ENCODE measurements at regions not wholly inside any gene's neighbourhood (a gene's known extent, or its start where the extent isn't known, plus 50 kb on each side); places are given as distances from the start of the nearest gene placed in this dataset.
"Not testable (repeated sequence)": the region's sequence is repeated elsewhere in the genome, so short reads cannot be mapped to it uniquely, and the experiment has no call there.

DNA sequence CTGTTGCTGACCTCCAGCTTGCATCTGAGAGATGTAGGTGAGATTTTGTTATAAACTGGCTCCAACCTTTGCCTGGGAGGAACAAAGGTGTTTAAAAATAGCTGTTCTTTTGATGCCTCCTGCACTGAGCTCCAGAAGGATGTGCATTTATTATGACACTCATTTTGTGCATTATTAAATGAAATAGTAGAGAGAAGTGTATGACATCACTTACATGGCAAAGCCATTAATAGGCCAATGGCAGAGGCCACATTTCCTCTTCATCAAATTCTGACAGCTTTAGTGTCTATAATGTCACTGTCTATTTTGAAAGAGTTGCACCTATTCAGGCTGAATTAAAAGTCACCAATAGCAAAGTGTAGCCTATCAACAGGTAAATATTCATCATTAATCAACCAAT lies 564.6 kb downstream of the FLRT2 start:
- DNase-seq, result no peak

DNA sequence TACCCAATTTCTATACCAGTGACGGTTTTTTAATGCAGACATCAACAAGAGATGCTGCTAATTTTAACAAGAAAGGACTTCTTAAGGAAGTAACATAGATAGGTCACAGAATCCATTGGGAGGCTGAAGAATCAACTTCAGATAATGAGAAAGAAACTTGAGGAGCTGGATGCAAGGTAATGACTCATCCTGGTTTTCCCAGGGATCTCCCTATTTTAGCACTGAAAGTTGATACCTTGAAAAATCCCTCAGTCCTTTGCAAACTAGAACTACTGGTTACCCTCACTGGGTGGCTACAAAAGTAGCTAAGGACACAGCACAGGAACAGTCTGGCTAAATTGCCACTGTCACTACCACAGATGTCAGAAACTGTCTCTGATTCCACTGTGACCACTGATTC lies 561.9 kb downstream of the FLRT2 start:
- DNase-seq, result no peak

DNA sequence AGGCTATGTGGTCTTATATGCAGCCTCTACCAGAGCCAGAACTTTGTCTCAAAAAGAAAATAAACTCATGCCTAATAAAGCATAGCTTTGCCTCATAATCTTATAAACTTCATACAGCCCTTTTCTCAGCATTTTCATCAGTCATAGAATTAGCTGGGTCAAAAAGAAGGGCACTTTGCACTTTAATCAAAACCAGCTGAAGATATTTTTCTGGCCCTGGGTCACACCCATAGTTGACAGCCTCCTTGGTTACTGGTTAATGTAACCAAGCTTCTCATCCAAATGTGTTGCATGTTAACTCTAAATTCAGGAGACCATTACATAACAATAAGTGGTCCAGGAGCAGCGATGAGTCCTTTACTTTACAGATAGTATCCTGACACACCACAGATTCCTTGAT lies 558.2 kb downstream of the FLRT2 start:
- DNase-seq, result no peak

DNA sequence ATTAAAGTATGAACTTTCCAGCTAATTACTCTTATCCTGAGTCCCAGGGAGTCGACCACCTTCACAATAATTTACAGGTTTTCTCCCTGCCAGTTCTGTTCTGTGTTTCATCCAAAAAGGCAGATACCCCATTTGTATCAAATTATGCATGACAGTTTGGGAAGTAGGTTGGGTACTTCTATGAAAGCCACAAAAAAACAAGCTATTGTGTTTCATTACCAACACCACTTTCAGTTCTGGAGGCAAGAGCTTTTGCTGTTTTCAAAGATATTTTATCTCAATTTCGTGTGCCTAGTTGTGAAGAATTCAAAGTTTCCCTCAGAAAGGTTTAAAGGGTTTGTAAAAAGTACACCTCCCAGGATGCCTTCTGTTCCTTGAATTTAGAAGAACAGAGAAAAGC lies 557.4 kb downstream of the FLRT2 start:
- DNase-seq, result peak; percentile 90

DNA sequence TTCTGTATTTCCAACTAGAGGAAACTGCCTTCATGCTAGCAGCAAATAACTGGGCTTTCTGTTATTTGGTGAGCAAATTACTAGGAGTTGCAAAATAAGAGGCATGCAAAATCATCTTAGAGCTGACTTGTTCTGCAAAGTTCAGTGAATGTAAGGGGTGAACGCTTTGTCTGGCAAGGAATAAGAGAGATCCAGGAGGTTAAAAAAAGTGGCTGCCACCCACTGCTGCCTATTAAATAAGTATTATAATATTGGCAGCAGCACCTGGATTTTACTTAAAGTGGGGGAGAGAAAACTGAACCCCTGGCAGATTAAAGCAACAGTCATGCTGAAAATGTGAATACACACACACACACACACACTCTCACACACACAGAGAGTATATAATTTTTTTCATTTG lies 557.0 kb downstream of the FLRT2 start:
- DNase-seq, result peak; percentile 90

DNA sequence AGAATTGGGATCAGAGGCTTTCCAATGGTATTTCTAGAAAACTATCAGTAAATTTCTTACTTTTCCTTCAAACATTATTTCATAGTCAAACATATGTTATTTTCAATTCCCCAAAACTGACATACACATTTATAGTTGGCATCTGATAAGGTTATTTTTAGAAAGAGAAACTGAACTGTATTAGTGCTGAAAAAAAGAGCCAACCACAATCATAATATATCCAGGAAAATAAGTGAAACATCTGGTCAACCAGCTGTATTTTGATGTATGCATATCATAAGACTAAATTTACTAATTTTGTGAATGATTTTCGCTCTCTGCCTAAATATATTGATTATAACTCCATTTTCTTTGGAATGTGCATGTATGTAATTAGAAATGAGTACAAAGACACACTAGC lies 554.2 kb downstream of the FLRT2 start:
- no peak for DNase-seq

DNA sequence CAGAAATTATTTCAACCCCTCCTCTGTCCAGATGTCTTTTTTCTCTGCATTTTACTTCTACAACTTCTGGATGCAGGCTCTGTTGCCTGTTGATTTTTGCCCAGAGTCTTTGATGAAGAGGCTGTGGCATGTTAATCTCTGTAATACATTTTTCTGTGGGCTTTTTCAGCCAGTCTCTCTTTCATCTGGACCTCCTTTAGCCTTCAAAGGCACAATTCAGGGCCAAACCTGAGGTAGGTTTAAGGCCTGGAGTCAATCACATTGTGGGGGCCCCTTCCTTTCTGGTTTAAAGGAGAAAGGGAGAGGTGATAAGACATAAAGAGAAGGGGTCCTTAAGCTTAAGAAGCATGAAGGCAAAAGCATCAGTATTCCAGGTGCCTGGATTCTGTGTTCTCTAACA lies 553.7 kb downstream of the FLRT2 start:
- no peak for DNase-seq

DNA sequence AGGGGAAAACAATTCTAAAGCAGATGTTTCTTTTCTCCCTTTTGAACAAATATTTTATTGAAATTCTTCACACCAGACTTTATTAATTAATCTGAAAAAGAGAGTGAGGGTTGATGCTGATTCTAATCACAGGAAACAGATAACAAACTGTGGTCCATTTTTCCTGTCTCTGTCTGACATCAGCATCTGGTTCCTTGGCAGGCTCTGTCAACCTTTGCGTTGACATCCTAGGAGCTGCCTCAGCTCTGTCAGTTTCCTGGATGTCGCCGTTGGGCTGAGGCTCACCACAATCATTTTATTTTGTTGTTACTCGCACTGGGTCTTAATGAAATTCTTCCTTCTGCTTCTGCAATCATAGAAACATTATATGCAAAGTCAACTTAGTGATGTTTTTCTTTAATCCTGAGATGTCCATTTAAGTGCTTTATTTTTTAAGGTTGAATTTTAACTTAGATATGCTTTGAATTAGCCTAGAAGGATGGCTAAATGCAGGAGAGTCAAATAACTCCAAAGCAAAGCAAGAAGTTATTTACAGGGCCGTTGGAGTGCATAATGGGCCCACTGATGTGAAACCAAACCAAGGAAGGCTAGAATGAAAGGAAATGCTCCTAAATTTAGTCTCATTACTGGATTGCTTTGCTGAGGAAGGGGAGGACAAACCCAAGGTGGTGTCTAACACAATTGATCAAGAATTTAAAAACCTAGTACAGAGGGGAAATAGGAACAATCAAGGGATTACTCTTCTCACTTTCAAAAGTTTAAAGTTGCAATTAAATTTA lies 542.4 kb downstream of the FLRT2 start:
- DNase-seq, result no peak

DNA sequence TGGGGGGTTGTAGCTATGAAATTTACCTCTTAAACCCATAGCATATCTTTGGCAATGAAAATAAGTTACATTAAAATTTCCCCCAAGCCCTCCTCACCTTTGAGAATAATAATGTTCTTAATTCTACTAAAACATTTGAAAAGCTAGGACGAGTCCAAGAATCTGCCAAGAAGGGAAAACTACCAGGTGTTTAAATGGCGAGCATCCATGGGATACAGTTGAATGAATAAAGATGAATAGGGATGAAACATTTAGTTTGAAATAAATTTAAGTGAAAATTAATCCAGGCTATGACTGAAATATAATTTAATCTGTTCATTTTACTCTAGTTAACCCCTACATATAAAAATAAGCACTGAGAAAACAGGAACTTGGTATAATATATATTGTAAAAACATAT lies 536.7 kb downstream of the FLRT2 start:
- DNase-seq, result no peak

DNA sequence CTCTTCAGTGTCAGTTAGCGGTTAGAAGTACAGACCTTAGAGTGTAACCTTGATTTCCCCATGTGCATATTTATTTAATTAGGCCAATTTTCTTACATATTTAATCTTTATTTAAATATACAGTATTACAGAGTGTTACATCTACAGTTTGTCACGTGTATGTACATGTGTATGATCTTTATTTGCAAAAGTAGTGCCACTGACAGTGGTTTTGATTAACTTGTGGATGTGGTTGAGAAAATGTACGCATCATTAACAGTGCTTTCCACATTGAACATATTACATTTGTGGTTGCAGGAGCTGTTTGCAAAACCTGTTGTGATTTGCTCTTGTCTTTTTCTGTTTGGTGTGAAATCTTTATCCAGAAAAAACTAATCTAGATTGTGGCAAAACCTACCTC lies 535.5 kb downstream of the FLRT2 start:
- DNase-seq, result no peak

DNA sequence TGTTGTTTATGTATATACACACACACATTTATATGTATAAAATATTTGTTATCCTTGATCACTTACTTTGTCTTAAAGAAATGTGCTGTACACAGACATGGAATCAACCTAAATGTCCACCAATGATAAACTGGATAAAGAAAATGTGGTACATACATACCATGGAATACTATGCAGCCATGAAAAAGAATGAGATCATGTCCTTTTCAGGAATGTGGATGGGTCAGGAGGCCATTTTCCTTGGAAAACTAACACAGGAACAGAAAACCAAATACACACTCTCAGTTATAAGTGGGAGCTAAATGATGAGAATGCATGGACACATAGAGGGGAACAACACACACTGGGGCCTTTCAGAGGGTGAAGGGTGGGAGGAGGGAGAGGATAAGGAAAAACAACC lies 534.7 kb downstream of the FLRT2 start:
- not testable (repeated sequence) for DNase-seq

DNA sequence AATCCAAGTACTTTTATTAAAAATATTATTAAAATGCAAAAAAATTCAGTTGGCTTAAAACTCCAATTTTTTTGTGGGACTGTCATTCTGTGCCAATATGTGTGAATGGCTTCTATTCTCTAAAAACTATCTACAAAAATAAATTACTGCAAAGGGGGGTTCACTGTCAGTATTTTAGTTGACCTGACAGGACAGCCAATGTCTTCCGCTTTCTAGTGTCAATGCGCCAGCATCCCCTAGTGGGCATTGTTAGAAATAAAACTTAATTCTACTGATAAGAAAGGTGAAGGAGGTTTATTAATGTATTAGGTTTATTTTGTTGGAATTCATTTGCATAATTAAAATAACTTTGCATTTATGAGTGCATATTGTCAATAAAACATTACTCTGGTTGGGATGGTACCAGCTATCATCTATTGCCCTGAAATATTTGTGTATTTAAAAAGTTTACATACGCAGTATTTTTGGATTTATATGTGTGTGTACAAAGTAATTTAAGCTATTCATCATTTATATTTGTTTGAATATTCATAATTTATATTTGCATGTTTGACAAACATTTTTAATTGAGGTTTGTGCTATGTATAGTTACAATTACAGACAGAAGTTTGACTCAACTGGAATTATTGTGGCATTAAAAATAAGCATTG lies 527.2 kb downstream of the FLRT2 start:
- DNase-seq, result no peak

DNA sequence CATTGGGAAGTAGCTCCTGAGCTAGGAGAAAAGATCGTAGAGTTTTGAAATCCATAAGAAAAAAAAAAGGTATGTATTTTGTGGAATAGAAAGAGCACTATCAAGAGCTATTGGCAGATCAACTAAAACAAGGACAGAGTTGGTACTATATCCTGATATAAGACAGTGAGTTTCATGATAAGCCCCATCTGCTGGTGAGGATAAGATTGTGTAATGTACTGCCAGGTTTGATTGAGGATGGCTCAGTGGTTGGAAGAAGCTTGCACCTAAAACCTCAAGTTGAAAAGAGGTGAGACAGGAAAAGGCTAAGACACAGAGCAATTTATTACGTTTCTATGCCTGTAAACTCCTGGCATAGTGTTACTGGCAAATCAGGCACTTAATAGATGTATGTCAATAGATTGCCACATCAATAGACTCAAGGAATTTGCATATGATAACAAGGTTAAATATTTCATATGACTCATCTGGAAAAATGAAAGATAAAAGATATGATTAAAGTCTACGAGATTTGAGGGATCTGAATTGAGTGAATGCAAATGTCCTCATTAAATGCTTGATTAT lies 525.6 kb downstream of the FLRT2 start:
- no peak for DNase-seq

DNA sequence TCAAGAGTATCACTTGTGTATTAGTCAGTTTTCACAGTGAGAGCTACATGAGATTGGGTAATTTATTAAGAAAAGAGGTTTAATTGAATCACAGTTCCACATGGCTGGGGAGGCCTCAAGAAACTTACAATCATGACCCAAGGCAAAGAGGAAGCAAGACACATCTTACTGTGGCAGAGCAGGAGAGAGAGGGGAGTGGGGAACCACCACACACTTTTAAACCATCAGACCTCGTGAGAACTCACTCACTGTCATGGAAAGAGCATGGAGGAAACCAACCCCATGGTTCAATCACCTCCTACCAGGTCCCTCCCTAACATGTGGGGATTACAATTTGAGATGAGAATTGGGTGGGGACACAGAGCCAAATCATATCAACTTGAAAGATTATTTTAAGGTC lies 522.9 kb downstream of the FLRT2 start:
- no peak for DNase-seq

DNA sequence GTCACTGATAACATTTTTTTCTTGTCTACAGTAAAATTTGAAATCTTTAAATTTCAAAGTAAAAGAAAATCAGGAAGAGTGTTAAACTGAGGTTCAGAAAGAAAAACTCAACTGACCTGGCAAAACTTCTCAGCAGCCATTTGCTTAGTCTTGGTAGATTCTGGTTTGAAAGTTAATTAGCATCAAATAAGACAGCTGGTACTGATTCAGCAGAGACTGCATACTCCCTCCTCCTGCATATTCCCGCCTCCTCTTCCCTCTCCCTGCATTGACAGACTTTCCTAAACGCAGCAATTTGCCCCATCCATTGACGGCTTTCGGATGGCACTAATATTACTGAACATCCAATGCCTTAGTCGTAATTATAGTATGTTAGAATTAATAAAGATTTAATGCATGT lies 520.8 kb downstream of the FLRT2 start:
- no peak for DNase-seq

DNA sequence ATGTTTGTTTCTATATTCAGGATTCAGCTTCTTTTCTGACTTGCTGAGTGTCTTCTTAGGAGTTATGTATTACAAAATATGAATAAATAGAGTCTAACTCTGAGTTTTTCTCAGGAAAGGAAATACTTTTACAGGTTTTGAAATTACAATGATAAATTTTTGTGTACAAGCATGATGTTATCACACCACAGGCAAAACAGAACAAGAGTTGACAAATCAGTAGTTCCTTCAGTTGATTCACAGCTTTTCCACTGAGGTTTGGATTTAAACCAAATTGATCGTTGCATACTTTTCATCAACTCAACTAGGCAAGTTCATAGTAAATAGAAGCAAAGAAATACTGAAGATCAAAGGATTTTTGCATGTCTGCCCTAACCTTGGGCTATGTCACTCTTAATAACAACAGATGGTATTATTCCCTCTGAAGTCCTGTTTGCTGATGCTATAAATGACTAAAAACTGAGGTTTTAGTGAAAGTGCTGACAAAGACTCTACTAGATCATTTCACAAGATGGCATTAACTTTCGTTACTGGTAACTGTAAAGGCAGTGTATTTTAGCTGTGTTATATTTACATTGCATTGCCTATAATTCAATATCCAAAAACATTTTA lies 520.2 kb downstream of the FLRT2 start:
- no peak for DNase-seq

DNA sequence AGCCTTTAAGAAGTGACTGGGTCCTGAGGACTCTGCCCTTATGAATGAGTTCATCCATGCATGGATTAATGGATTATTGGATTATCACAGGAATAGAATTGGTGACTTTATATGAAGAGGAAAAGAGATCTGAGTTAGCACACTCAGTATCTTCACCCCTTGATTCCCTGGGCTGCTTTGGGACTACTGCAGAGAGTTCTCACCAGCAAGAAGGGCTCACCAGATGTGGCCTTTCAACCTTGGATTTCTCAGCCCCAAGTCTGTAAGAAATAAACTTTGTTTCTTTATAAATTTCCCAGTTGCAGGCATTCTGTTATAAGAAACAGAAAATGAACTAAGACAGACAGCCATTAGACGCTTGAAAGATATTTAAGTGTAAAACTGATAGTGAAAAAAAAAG lies 509.2 kb downstream of the FLRT2 start:
- DNase-seq, result no peak

DNA sequence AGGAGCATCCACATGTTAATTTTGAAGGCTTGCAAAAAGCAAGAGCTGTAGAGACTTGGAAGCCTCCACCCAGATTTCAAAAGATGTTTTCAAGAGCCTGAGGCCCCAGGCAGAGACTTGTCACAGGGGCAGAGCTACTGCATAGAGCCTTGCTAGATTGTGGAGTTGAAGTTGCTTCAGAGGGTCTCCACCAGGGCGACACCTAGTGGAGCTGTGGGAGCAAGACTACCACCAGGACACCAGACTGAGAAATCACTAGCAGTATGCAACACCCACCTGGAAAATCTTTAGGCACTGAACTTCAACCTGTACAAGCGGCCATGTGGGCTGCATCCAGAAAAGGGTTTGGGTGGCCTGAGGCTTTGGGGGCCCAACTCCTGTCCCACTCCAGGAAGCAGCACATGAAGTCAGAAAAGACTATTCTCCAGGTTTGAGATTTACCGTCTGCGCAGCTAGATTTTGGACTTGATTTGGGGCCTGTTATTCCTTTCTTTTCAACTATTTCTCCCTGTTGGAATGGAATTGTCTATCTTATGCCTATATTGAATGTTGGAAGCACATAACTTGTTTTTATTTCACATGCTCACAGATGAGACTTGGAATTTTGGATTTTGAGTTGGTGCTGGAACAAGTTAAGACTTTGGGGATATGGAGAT lies 508.6 kb downstream of the FLRT2 start:
- no peak for DNase-seq

DNA sequence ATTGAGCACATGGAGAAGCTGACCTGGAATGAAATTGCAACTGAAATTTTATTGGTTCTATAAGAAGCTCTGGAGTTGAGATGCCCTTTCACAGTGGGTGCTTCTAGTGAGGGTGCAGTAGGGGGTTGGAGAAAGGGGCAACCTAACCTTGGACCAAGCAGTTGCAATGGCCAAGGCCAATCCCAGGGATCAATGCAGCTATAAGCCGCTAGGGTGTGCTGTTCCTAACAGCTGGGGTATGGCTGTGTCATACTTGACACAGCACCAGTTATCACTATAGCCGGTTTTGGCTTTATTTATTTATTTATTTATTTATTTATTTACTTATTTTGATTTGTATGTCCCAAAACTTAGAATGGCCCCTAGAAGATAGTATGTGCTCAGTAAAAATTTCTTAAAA lies 505.9 kb downstream of the FLRT2 start:
- no peak for DNase-seq

DNA sequence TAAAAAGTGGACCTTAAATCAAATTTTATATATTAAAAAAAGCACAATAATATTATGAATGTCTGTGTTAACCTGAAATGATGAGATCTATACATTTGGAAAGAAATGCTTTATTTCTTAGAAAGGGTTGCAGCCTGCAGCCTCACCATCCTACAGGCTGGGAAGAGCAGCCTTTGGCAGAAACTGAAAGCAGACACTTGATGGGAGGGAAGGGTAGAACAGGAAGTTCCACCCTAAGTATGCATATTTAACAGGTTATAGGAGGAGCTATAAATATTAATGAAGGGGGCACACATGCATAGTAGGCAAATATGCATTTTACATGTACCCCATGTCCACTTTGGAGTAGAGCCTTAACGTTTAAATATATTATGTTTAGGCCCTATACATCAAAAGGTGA lies 498.0 kb downstream of the FLRT2 start:
- no peak for DNase-seq

DNA sequence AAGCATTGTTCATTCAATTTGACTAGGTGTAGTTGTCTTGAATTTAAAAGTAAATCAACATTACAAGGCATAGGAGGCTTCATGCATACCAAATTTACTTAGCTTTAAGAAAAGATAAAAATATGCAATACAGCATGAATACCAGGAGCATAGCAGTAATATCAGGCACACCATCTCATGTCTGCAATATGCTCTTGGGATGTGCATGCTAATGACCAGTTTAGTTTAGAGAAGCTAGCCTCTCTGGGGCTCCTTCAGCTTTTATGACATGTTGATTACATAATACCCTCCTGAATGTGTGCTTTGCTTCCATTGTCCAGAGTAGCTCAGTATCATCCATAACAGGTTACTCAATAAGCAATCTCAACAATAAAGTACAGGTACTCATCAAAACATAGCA lies 497.2 kb downstream of the FLRT2 start:
- DNase-seq, result no peak

DNA sequence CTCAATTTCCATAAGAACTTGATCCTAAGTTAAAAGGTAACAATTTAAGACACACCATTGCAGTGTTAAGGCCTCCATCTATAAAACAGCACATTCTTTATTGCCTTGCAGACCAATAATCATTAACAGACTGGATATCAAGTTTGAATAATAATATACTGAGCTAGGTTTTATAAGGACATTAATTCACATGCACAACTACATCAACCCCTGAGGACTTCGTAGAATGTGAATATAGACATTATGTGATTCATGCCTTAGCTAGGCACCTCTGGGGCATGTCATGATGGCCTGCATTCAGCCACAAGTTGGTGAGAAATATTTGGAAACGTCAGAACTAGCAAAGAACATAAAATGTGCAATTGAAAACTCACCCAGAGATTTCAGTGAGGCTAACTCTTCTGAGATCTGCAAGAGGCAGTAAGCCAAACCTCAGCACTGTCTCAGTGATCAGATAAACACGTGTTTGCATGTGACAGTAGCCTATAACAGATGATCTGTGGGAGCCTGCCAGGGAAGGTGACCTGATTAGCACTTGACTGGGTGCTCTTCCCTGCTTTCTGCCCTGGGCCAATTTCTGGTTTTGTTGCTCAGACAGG lies 492.2 kb downstream of the FLRT2 start:
- DNase-seq, result no peak

DNA sequence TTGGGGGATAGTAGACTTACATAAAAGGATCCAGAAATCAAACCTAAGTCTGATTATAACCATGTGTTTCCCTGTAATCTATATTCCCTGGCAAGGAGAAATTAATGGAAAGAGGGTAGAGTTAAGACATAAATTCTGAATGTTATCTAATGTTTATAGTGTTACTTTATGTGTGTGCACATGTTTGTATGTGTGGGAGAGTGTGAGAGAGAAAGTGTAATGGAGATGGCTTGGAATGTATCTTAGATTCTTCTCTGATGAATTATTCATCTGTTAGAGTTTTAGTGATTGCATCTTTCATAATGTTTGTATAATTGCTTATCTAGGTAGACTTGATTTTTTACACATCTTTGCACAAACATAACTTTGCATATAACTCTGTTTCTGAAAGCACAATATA lies 490.9 kb downstream of the FLRT2 start:
- DNase-seq, result no peak

Measured in DMS79 (cell line).